Activated T-helper 1 cell treated with anti-CD3 and anti-CD28 coated beads, Interleukin-12 subunit alpha, Interleukin-12 subunit beta, Interleukin-2, Interleukin-4 antibody, amounts not matched to agents 30 ng/mL and 10 ng/mL and 1 ng/mL, durations not matched to agents 14 hours and 24 hours and 36 hours (primary cell): ENCODE measurements at regions not wholly inside any gene's neighbourhood (a gene's known extent, or its start where the extent isn't known, plus 50 kb on each side); places are given as distances from the start of the nearest gene placed in this dataset.

Experiments
- DNase-seq: peaks from one replicate; pipeline ENCODE4 v3.0.0; 2021; ENCODE audit warnings: low spot score
- H3K27ac Mint-ChIP-seq: one replicate; pipeline ENCODE4 v1.8.0; 2021; ENCODE audit warnings: mild to moderate bottlenecking, mixed read lengths
- H3K27me3 Mint-ChIP-seq: one replicate; pipeline ENCODE4 v1.8.0; 2022; ENCODE audit warnings: mild to moderate bottlenecking, moderate library complexity, mixed read lengths; ENCODE audit not compliant: insufficient read depth
- H3K36me3 Mint-ChIP-seq: one replicate; pipeline ENCODE4 v1.8.0; 2021; ENCODE audit warnings: low read depth, mixed read lengths
- H3K4me1 Mint-ChIP-seq: one replicate; pipeline ENCODE4 v1.8.0; 2021; ENCODE audit warnings: low read depth, mixed read lengths
- H3K4me3 Mint-ChIP-seq: one replicate; pipeline ENCODE4 v1.8.0; 2021; ENCODE audit warnings: mild to moderate bottlenecking, moderate library complexity, mixed read lengths
- H3K9me3 Mint-ChIP-seq: one replicate; pipeline ENCODE4 v1.8.0; 2021; ENCODE audit warnings: mixed read lengths
- intact Hi-C: fragments of 100-400 bp; cut with micrococcal nuclease; formaldehyde crosslinking; loops from one replicate; pipeline ENCODE4 v1.15.1; 2024

DNA sequence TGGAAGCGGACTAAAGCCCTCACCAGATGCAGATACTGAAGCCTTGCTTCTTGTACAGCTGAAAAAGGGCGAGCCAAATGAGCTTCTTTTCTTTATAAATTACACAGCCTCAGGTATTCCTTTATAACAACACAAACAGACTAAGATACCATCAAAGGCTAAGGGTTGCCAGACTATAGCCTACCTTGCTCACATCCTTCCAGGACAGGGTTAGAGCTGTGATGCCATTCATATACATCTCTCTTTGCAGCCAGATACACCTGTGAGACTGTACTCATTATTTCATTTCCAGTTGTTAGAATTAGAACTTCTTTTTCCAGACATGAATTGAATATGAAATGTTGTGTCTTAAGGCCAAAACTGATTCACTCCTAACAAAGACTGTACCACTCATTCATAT, 262.8 kb upstream of the NR2F2 start:
- no peak overlapping the region for H3K4me3 Mint-ChIP-seq
- no peaks in the 10 kb centered on the region for H3K36me3 Mint-ChIP-seq
- DNase-seq, result no peak
- intact Hi-C loops, result no loop called here
- H3K27ac Mint-ChIP-seq, result no peak overlapping the region
- H3K27me3 Mint-ChIP-seq, result no peaks in the 10 kb centered on the region
- no peaks in the 10 kb centered on the region for H3K9me3 Mint-ChIP-seq
- no peaks in the 10 kb centered on the region for H3K4me1 Mint-ChIP-seq

DNA sequence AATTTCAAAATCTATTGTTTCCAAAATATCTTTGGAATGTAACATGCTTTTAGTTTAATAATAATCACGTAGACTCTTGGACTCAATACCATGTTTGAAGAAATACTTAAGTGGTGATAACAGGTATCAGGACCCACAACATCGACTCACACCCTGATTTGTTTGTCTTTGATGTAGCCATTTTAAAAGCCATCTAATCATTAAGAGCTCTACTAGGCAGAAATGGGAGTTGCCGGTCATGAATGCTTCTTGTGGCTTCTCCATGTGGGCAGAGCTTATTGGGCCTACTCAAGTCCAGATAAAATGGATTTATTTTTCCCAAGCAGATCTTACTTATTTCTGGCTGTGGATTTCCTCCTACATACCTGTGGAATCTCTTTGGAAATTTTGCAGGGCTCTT, 261.6 kb upstream of the NR2F2 start:
- Mint-ChIP-seq H3K36me3 (no peaks in the 10 kb centered on the region), H3K27me3 (no peaks in the 10 kb centered on the region), H3K9me3 (no peaks in the 10 kb centered on the region), H3K4me1 (no peaks in the 10 kb centered on the region), H3K27ac (no peak overlapping the region), H3K4me3 (no peak overlapping the region)
- intact Hi-C loops, result no loop called here
- DNase-seq, result no peak

DNA sequence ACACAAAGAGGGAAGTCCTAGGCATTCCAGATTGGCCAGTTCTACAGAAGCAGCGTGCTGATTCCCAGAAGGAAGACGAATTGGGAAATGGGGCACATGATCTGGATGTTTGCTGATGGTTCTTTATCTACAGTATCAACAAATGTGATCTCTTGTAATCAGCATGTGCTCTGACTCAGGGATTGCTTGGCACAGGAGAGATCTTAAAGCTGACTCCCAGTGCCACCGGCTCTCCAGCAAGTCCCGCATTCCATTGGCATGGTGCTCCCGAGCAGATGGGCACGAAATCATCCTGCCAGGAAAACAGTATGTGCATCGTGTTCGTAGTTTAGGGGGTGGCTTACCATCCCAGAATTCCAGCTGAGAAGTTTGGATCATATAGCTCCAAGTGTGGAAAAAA, 259.9 kb upstream of the NR2F2 start:
- no peaks in the 10 kb centered on the region for H3K4me1 Mint-ChIP-seq
- H3K27me3 Mint-ChIP-seq, result no peaks in the 10 kb centered on the region
- H3K36me3 Mint-ChIP-seq, result no peaks in the 10 kb centered on the region
- no peaks in the 10 kb centered on the region for H3K9me3 Mint-ChIP-seq
- no peak for DNase-seq
- no peak overlapping the region for H3K4me3 Mint-ChIP-seq
- H3K27ac Mint-ChIP-seq, result no peak overlapping the region
- intact Hi-C loops, result no loop called here

DNA sequence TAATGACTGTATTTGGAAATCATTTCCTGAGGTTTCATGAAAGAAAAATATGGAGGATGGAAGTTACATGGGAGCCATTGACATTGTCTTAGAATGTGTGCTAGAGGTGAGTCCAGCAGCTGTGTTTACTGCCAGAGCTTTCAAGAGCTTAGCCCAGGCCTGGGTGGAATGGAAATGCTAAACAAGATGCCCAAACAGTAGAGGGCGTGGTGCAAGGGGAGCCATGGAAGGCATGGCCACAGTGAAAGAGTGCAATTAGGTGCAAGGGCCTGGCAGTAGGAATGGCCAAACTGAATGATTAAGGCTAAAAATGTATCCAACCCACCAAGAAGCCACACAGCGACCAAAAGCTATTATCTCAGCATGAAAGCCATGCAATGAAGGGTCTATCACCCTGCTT, 257.7 kb upstream of the NR2F2 start:
- Mint-ChIP-seq H3K9me3 (no peaks in the 10 kb centered on the region), H3K36me3 (no peaks in the 10 kb centered on the region), H3K27ac (no peak overlapping the region), H3K4me1 (no peaks in the 10 kb centered on the region), H3K4me3 (no peak overlapping the region), H3K27me3 (no peaks in the 10 kb centered on the region)
- no peak for DNase-seq
- intact Hi-C loops, result no loop called here

DNA sequence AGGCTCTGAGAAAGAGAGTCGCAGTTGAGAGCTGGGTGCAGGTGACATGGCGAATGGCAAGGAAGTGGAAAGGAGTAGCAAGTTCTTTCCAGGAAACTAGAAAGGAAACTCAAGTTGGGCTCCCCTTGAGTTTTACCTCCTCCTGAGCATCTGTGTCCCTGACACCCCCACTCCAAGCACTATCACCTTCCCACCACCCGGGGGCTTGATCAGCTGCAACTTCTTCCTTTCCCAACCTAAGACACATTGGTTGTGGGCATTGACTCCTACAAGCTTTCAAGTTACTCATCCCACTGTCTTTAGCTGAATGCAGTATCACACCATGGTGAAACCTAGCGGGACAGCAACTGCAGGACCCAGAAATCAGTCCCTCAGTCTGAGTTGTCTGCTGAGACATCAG, 256.6 kb upstream of the NR2F2 start:
- no peaks in the 10 kb centered on the region for H3K9me3 Mint-ChIP-seq
- intact Hi-C loops, result no loop called here

DNA sequence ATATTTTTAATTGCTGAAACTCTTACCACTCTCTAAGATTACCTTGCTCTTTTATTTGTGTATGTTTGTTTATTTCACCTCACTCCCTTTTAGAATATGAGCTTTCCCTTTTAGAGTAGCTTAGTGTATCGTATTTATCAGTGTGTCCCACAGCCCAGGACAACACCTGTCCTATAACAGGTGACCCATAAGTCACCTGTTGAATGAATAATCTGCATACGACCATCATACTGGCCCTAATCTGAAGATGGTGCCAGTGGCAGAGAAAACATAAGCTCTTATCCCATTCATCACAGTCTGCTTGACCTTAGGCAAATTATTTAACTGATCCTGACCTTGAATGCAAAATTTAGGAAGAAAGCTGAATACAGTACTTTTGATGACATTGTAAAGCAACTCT, 254.6 kb upstream of the NR2F2 start:
- DNase-seq, result no peak
- H3K27ac Mint-ChIP-seq, result no peak overlapping the region
- H3K4me1 Mint-ChIP-seq, result no peaks in the 10 kb centered on the region
- no peaks in the 10 kb centered on the region for H3K27me3 Mint-ChIP-seq
- intact Hi-C loops, result no loop called here
- no peak overlapping the region for H3K4me3 Mint-ChIP-seq
- no peaks in the 10 kb centered on the region for H3K9me3 Mint-ChIP-seq
- H3K36me3 Mint-ChIP-seq, result no peaks in the 10 kb centered on the region

More for the DNA sequence above, 256.6 kb upstream of the NR2F2 start:
- Mint-ChIP-seq H3K36me3 (no peaks in the 10 kb centered on the region), H3K27me3 (no peaks in the 10 kb centered on the region), H3K27ac (no peak overlapping the region), H3K4me3 (no peak overlapping the region), H3K4me1 (no peaks in the 10 kb centered on the region)
- no peak for DNase-seq

DNA sequence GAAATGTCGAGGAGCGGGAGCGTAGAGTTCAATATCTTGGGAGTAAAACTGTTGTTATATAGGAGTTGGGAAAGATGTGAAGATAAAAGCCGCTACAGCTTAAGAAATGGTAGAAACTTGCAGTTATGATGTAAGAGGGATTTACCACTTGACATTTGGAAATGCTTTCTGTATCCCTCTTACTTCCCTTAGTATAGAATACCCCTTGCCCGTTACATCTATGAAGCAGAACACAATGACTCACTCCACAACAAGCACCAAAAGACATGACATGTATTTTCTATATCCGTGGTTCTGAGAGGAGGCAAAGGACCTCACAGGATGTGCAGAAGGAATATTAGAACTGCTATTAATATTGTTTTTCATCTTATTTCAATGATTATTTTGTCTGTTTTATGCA, 254.2 kb upstream of the NR2F2 start:
- Mint-ChIP-seq H3K9me3 (no peaks in the 10 kb centered on the region), H3K4me1 (no peaks in the 10 kb centered on the region), H3K36me3 (no peaks in the 10 kb centered on the region), H3K27ac (no peak overlapping the region), H3K4me3 (no peak overlapping the region), H3K27me3 (no peaks in the 10 kb centered on the region)
- intact Hi-C loops, result no loop called here
- no peak for DNase-seq

DNA sequence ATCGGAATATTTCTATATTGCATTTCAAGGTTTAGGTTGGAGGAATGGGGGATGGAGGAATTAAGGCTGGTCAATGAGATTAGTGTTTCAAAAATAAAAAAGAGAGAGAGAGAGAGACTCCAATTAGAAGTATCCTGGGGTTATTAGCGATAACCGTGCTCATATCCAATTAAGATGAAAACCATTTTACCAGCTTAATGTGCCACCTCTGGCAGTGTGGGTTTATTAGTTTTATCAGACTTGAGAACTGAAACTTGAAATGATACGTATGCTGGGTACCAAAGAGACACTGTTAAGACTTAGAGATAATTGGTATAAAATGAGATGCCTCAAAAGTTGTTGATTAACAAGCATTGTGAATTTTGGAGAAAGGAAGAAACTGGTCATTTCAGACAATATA, 251.5 kb upstream of the NR2F2 start:
- Mint-ChIP-seq H3K27ac (no peak overlapping the region), H3K36me3 (no peaks in the 10 kb centered on the region), H3K9me3 (no peaks in the 10 kb centered on the region), H3K27me3 (no peaks in the 10 kb centered on the region), H3K4me1 (no peaks in the 10 kb centered on the region), H3K4me3 (no peak overlapping the region)
- intact Hi-C loops, result no loop called here
- DNase-seq, result no peak

DNA sequence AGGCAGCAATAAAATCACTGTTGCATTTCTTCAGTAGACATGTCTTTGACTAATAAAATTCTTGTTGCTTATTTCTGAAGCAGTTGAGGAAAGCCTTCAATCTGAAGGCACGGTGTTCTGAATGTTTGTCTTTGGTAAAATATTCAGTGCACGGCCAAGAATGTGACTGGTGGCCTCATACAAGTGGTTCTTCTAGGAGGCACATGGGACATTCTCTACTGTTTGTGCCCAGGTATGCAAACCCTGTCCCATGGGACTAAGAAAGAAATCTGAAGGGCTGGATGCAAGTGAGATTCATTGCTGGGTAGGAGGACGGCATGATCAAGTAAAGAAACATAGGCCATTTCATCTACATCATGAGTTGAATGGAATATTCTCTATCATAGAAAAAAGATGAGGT, 250.6 kb upstream of the NR2F2 start:
- Mint-ChIP-seq H3K4me3 (no peak overlapping the region), H3K27me3 (no peaks in the 10 kb centered on the region), H3K4me1 (no peaks in the 10 kb centered on the region), H3K9me3 (no peaks in the 10 kb centered on the region), H3K27ac (no peak overlapping the region), H3K36me3 (no peaks in the 10 kb centered on the region)
- no peak for DNase-seq
- intact Hi-C loops, result no loop called here

DNA sequence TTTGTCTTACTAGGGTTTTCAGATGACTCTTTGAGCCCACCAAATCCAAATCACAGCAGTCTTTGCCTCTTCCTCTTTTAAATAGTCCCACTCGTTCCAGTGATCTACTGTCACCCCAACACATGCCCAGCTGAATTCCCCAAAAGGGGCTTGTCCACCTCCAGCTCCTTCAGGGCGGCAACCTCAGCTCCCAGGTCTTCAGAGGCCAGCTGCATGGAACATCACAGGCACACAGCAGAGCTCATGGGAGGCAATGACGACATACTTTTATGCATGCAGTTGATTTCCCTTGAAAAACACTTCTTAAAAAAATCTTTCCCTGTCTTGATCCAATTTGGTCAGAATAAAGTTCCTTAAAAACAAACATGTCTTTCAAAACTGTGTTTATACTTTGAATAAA, 244.3 kb upstream of the NR2F2 start:
- H3K4me1 Mint-ChIP-seq, result no peaks in the 10 kb centered on the region
- DNase-seq, result no peak
- no peaks in the 10 kb centered on the region for H3K9me3 Mint-ChIP-seq
- no peak overlapping the region for H3K27ac Mint-ChIP-seq
- H3K4me3 Mint-ChIP-seq, result no peak overlapping the region
- H3K36me3 Mint-ChIP-seq, result no peaks in the 10 kb centered on the region
- no peaks in the 10 kb centered on the region for H3K27me3 Mint-ChIP-seq
- intact Hi-C loops, result no loop called here

DNA sequence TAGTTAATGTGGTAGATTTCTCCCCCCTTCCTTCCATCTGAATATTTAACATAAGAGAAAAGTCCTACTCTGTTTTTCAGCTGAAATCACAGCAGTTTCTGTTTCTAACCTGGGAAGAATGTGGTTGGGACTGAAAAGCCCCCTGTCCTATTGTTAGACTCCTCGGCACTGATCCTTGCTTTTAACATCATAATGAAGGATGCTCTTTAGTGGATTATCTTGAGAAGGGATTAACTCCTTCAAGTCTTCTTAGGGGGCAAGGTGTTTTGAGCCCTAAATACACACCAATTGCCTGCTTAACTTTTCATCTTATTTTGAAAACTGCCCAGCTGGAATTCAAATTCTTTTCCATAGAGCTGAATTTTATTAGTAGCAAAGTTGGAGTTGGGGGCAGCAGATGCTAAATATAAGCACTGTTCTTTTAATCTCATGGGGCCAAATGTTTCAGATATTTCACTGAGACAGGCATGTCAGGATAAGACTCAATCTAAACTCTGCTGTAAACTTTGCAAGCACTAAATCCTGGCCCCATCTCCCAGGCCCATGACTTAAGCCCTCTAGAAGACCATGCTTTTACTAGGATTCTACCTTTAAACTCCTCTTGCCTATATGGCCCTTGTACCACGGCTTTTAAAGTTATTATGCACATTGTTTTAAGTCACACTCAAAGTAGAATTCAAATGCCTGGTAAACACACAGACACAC, 243.2 kb upstream of the NR2F2 start:
- intact Hi-C loops, result no loop called here
- Mint-ChIP-seq H3K9me3 (no peaks in the 10 kb centered on the region), H3K36me3 (no peaks in the 10 kb centered on the region), H3K4me3 (no peak overlapping the region), H3K27me3 (no peaks in the 10 kb centered on the region), H3K4me1 (no peaks in the 10 kb centered on the region), H3K27ac (no peak overlapping the region)
- DNase-seq, result no peak

DNA sequence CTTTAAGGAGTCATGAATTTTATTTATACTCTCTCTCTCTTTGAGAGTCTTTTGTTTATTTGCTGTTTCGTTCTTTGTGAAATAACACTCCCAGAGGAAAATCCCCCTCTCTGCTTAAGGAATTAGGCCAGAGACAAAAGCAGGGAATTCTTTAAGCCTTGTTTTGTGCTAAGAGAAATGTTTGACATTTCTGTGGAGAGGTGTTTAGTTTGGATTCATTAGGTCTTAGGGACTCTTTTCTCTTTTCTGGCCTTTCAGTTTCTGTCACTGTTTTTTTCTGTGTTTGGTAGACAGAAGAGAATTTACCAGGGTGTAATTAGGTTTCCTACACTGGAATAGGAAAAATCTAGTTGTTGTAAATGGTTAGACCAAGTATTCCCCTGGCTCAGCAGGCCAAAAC, 241.8 kb upstream of the NR2F2 start:
- H3K4me3 Mint-ChIP-seq, result no peak overlapping the region
- H3K9me3 Mint-ChIP-seq, result no peaks in the 10 kb centered on the region
- H3K4me1 Mint-ChIP-seq, result no peaks in the 10 kb centered on the region
- no peaks in the 10 kb centered on the region for H3K36me3 Mint-ChIP-seq
- no peaks in the 10 kb centered on the region for H3K27me3 Mint-ChIP-seq
- intact Hi-C loops, result no loop called here
- no peak overlapping the region for H3K27ac Mint-ChIP-seq
- no peak for DNase-seq

DNA sequence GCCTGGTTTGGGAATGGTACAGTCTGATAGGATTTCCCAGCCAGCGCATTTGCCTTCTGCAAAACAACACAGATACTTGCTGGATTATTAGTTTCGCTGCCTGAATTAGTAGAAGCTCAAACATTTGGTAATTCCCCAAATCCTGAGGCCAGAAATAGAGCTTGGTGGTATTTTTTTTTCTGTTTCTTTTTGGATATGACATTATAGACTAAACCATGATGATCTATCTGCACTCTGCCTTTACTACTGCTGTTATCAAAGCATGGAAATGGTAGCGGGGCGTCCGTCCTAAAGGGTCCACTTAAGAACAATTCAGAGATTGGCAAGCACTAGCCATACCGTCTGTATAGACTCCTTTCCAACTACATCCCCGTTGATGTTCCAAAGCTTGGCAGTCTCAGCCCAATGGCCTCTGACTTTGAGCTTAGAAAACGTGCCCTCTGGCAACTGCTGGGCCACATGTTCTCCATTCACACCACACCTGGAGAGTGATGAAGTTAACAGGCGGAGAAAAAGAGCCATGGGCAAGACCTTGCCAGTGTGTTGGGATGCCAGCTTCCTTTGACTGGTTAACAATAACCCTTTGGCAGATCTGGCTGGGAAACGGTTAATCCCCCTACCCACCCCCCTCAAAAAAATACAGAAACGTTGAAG, 241.0 kb upstream of the NR2F2 start:
- intact Hi-C loops, result no loop called here
- H3K27ac Mint-ChIP-seq, result no peak overlapping the region
- H3K36me3 Mint-ChIP-seq, result no peaks in the 10 kb centered on the region
- no peaks in the 10 kb centered on the region for H3K9me3 Mint-ChIP-seq
- H3K4me1 Mint-ChIP-seq, result no peaks in the 10 kb centered on the region
- H3K4me3 Mint-ChIP-seq, result no peak overlapping the region
- H3K27me3 Mint-ChIP-seq, result no peaks in the 10 kb centered on the region
- DNase-seq, result no peak

DNA sequence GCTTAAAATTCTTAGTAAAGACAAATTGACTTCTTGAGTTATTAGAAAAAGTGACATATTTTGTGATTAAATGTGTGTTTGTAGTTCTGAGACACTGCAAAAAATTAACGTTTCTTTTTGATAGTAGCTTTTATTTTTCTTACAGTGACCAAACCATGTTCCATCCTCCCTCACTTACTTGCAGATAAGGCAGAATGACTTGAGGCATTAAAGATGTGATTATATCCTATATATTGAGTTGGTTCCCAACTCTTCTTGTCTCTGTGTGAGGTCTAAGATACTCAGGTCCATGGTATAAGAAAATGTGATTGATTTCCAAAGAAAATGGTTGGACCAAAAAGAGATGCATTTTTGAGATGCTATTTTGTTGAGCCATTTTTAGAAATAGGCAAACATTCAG, 238.3 kb upstream of the NR2F2 start:
- intact Hi-C loops, result no loop called here
- Mint-ChIP-seq H3K4me3 (no peak overlapping the region), H3K27ac (no peak overlapping the region), H3K9me3 (no peaks in the 10 kb centered on the region), H3K4me1 (no peaks in the 10 kb centered on the region), H3K27me3 (no peaks in the 10 kb centered on the region), H3K36me3 (no peaks in the 10 kb centered on the region)
- no peak for DNase-seq
